CD4-positive, alpha-beta T cell (primary cell): ENCODE measurements at regions not wholly inside any gene's neighbourhood (a gene's known extent, or its start where the extent isn't known, plus 50 kb on each side); places are given as distances from the start of the nearest gene placed in this dataset.

ENCODE experiments used
- ATAC-seq: fragments of 200-7000 bp; cut with Tn5 transposase; one replicate; pipeline ENCODE4 v1.10.0; 2022; ENCODE audit warnings: mild to moderate bottlenecking; ENCODE audit not compliant: poor library complexity
- CTCF ChIA-PET: fragments of 350-600 bp; sonication (Branson Sonifier 250); formaldehyde crosslinking; loops from one replicate; lab custom pipeline; 2021; ENCODE audit warnings: antibody characterized with exemption, inconsistent platforms; lab: Charles Lee
- POLR2A ChIA-PET: fragments of 350-600 bp; sonication (Branson Sonifier 250); formaldehyde crosslinking; loops from one replicate; lab custom pipeline; 2021; ENCODE audit warnings: antibody characterized with exemption, inconsistent platforms; lab: Charles Lee
- DNase-seq, 14 experiments: peaks; one replicate each; pipeline ENCODE4 v3.0.0-alpha.2; 2013 to 2020; ENCODE audit warnings: mixed read lengths in 2 of 14
- H3K27ac ChIP-seq, 2 donors: one replicate each; pipeline versions ENCODE4 v1.5.1 to v1.7.0; 2013; ENCODE audit warnings: low read length in 2 of 2, low read depth in 1 of 2, mild to moderate bottlenecking in 1 of 2
- H3K27me3 ChIP-seq, 2 experiments: 1 replicate in 1 of 2; 2 replicates in 1 of 2; pipeline versions ENCODE4 v1.6.1 to v1.7.0; 2013; ENCODE audit warnings: low read length in 2 of 2, control low read depth in 1 of 2, mild to moderate bottlenecking in 1 of 2, moderate library complexity in 1 of 2; ENCODE audit not compliant: insufficient read depth in 2 of 2, control insufficient read depth in 1 of 2
- H3K36me3 ChIP-seq: one replicate; pipeline ENCODE4 v1.6.1; 2013; ENCODE audit warnings: low read length, control low read depth; ENCODE audit not compliant: insufficient read depth
- H3K4me1 ChIP-seq: one replicate; pipeline ENCODE4 v1.6.1; 2013; ENCODE audit warnings: low read length, control low read depth; ENCODE audit not compliant: insufficient read depth
- H3K4me3 ChIP-seq: one replicate; pipeline ENCODE4 v1.5.1; 2013; ENCODE audit warnings: mild to moderate bottlenecking, low read length, moderate library complexity
- H3K9me3 ChIP-seq, 2 experiments: 1 replicate in 1 of 2; 2 replicates in 1 of 2; pipeline versions ENCODE4 v1.6.1 to v1.7.0; 2013; ENCODE audit warnings: low read length in 2 of 2, mild to moderate bottlenecking in 2 of 2, control low read depth in 1 of 2, moderate library complexity in 1 of 2; ENCODE audit not compliant: control insufficient read depth in 1 of 2, insufficient read depth in 1 of 2
- H3K27ac Mint-ChIP-seq: one replicate; pipeline ENCODE4 v1.8.0; 2020; ENCODE audit warnings: mixed read lengths
- H3K27me3 Mint-ChIP-seq: one replicate; pipeline ENCODE4 v1.8.0; 2021; ENCODE audit warnings: mixed read lengths
- H3K36me3 Mint-ChIP-seq: one replicate; pipeline ENCODE4 v1.8.0; 2021; ENCODE audit warnings: low read depth, mixed read lengths
- H3K4me1 Mint-ChIP-seq: one replicate; pipeline ENCODE4 v1.8.0; 2021; ENCODE audit warnings: low read depth, mixed read lengths
- H3K4me3 Mint-ChIP-seq: one replicate; pipeline ENCODE4 v1.8.0; 2020; ENCODE audit warnings: mild to moderate bottlenecking, mixed read lengths
- H3K9me3 Mint-ChIP-seq: one replicate; pipeline ENCODE4 v1.8.0; 2020; ENCODE audit warnings: mixed read lengths
- CTCF ChIP-seq: fragments of 200-600 bp; IDR thresholded peaks from one replicate; pipeline ENCODE4 v1.8.0; 2022; ENCODE audit warnings: antibody characterized with exemption, mild to moderate bottlenecking
- intact Hi-C, 2 experiments: fragments of 100-400 bp; cut with DNase I in 1 of 2; cut with micrococcal nuclease in 1 of 2; formaldehyde crosslinking; loops; one replicate each; pipeline versions ENCODE4 v1.15.1 to v1.9.0; 2023 to 2025; cut with DNase I, micrococcal nuclease

DNA sequence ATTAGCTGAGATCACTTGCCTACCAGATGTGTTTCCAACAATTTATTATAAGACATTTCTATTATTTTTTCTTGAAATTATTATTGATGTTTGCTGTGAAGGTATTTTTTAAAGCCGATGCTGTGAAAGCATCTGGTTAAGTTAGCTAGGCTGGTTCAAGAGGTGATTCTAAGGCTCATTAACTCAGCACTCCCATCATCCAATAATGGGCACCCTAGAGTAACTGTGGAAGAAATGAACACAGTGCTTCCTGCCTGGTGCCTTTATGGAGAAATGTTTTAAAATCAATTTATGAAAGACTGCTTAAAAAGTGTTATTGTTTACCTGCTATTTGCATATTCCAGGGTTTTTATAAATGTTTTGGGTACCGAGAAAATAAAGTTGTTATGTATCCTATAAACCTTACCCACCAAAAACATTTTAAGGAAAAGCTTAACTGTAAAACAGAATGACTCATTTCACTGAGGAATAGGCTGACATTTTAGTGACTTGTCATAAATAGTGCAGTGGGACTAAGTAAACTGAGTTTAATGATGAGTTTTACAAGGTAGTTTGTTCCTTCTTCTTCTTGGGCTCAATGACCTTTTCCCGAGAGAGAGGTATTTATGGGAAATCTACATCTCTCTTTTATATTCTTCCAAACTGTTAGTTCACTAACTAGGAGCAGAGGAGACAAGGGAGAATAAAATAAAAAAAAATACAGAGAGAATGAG, 310.0 kb upstream of the AADAT start:
- H3K9me3 Mint-ChIP-seq = peaks cover 2% of the 10 kb centered on the region
- CTCF ChIA-PET = no interaction called here
- intact Hi-C loops = no loop called here
- ATAC-seq (no peak), DNase-seq (no peak)
- no peaks in the 10 kb centered on the region for H3K4me1 Mint-ChIP-seq
- Histone ChIP-seq H3K27me3 (no peaks in the 10 kb centered on the region), H3K36me3 (no peaks in the 10 kb centered on the region), H3K4me1 (no peaks in the 10 kb centered on the region), H3K9me3 (peaks cover 0 to 3% of the 10 kb centered on the region in 2 experiments), H3K4me3 (no peak overlapping the region), H3K27ac (no peak overlapping the region)
- H3K36me3 Mint-ChIP-seq = no peaks in the 10 kb centered on the region
- no peak overlapping the region for H3K4me3 Mint-ChIP-seq
- H3K27ac Mint-ChIP-seq = no peak overlapping the region
- TF ChIP-seq CTCF = no peak
- no peaks in the 10 kb centered on the region for H3K27me3 Mint-ChIP-seq
- POLR2A ChIA-PET = no interaction called here

DNA sequence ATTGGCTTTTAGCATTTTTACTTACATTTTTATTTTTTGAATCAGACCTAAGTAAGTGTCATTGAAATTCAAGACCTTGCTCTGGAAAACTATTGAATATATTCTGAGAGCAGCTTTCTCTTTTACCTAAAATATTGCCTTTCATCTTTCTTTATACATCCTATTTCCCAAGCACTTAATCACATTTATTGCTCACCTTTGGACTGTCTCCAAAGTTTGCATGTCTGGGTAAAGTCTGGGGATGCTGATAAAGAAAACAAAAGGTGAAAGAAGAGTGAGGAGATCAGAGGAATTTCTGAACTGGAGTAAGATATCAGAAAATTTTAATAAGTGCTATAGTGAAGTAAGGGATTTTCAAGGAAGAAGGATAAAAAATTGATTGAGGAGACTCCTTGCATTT, 308.5 kb upstream of the AADAT start:
- Histone ChIP-seq H3K9me3 (peaks cover 0 to 3% of the 10 kb centered on the region in 2 experiments), H3K4me3 (no peak overlapping the region), H3K27me3 (no peaks in the 10 kb centered on the region), H3K27ac (no peak overlapping the region), H3K36me3 (no peaks in the 10 kb centered on the region), H3K4me1 (no peaks in the 10 kb centered on the region)
- DNase-seq = no peak
- Mint-ChIP-seq H3K27ac (no peak overlapping the region), H3K9me3 (peaks cover 1% of the 10 kb centered on the region), H3K4me1 (no peaks in the 10 kb centered on the region), H3K27me3 (no peaks in the 10 kb centered on the region), H3K36me3 (no peaks in the 10 kb centered on the region), H3K4me3 (no peak overlapping the region)
- ChIA-PET POLR2A (no interaction called here), CTCF (no interaction called here)
- intact Hi-C loops = no loop called here
- no peak for ATAC-seq
- no peak for TF ChIP-seq CTCF

GRCh38 chr4:170395773-170396172, 306.0 kb upstream of the AADAT start:
- Histone ChIP-seq H3K36me3 (no peaks in the 10 kb centered on the region), H3K27me3 (no peaks in the 10 kb centered on the region), H3K4me3 (no peak overlapping the region), H3K4me1 (no peaks in the 10 kb centered on the region), H3K9me3 (no peaks in the 10 kb centered on the region), H3K27ac (no peak overlapping the region)
- intact Hi-C loops = no loop called here
- no peak overlapping the region for H3K27ac Mint-ChIP-seq
- no peaks in the 10 kb centered on the region for H3K4me1 Mint-ChIP-seq
- DNase-seq (no peak), ATAC-seq (no peak)
- H3K4me3 Mint-ChIP-seq = no peak overlapping the region
- H3K36me3 Mint-ChIP-seq = no peaks in the 10 kb centered on the region
- no peaks in the 10 kb centered on the region for H3K27me3 Mint-ChIP-seq
- no peaks in the 10 kb centered on the region for H3K9me3 Mint-ChIP-seq
- POLR2A ChIA-PET = no interaction called here
- no peak for TF ChIP-seq CTCF
- CTCF ChIA-PET = no interaction called here
